ENCODE measurements at regions not wholly inside any gene's neighbourhood (a gene's known extent, or its start where the extent isn't known, plus 50 kb on each side); places are given as distances from the start of the nearest gene placed in this dataset.

DNA sequence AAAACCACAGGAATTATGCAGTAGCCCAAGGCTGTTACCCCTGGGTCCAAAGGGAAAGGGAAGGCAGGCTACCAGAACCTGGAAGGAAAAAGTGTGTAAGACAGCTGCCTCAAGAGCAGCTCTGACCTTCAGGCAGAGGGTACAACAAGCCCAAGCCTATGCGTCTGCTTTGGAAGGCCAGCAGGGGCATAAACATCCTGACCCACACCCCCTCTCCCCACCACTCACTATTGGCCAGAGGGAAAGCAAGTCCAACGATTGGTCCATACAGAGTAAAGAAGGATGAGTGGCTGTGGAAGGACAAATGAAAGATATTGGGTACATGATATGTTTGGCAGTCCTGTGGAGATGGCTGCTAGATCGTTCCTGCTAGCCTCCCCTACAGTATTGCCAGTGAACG lies 227.6 kb upstream of the HNRNPA3 start:
- DNase-seq = no peak
- H3K36me3 Mint-ChIP-seq (ENCODE audit: low read depth) = no peaks in the 10 kb centered on the region
- no peaks in the 10 kb centered on the region for H3K4me1 Mint-ChIP-seq
- no peak overlapping the region for H3K4me3 Mint-ChIP-seq
- peaks cover 11% of the 10 kb centered on the region for H3K27me3 Mint-ChIP-seq (ENCODE audit: low read depth, poor library complexity)
- H3K9me3 Mint-ChIP-seq = no peaks in the 10 kb centered on the region
- no peak for TF ChIP-seq CTCF (IDR thresholded peaks at IDR 0.05)
- no peak overlapping the region for H3K27ac Mint-ChIP-seq

- H3K9me3 Mint-ChIP-seq = no peaks in the 10 kb centered on the region
- DNase-seq = no peak
- H3K36me3 Mint-ChIP-seq (ENCODE audit: low read depth) = no peaks in the 10 kb centered on the region
- H3K27ac Mint-ChIP-seq = no peak overlapping the region
- peaks cover 11% of the 10 kb centered on the region for H3K27me3 Mint-ChIP-seq (ENCODE audit: low read depth, poor library complexity)
- no peak for TF ChIP-seq CTCF (IDR thresholded peaks at IDR 0.05)
- no peaks in the 10 kb centered on the region for H3K4me1 Mint-ChIP-seq
- no peak overlapping the region for H3K4me3 Mint-ChIP-seq
These were observed 226.7 kb upstream of the HNRNPA3 start for GRCh38 chr2:176985871-176986270.

GRCh38 chr2:176986487-176986886 lies 226.1 kb upstream of the HNRNPA3 start:
- no peak for TF ChIP-seq CTCF (IDR thresholded peaks at IDR 0.05)
- H3K9me3 Mint-ChIP-seq = no peaks in the 10 kb centered on the region
- DNase-seq = no peak
- no peak overlapping the region for H3K27ac Mint-ChIP-seq
- peaks cover 11% of the 10 kb centered on the region for H3K27me3 Mint-ChIP-seq (ENCODE audit: low read depth, poor library complexity)
- H3K4me1 Mint-ChIP-seq = no peaks in the 10 kb centered on the region
- H3K36me3 Mint-ChIP-seq (ENCODE audit: low read depth) = no peaks in the 10 kb centered on the region
- H3K4me3 Mint-ChIP-seq = no peak overlapping the region

GRCh38 chr2:176991411-176991810 lies 221.2 kb upstream of the HNRNPA3 start:
- Mint-ChIP-seq H3K4me3 (no peak overlapping the region), H3K4me1 (peaks cover 7% of the 10 kb centered on the region), H3K27ac (no peak overlapping the region), H3K27me3 (ENCODE audit: low read depth, poor library complexity) (peaks cover 11% of the 10 kb centered on the region), H3K36me3 (ENCODE audit: low read depth) (no peaks in the 10 kb centered on the region), H3K9me3 (no peaks in the 10 kb centered on the region)
- no peak for TF ChIP-seq CTCF (IDR thresholded peaks at IDR 0.05)
- DNase-seq = no peak

- Mint-ChIP-seq H3K27ac (no peak overlapping the region), H3K36me3 (ENCODE audit: low read depth) (no peaks in the 10 kb centered on the region), H3K9me3 (no peaks in the 10 kb centered on the region), H3K4me1 (peaks cover 7% of the 10 kb centered on the region), H3K4me3 (no peak overlapping the region), H3K27me3 (ENCODE audit: low read depth, poor library complexity) (peaks cover 6% of the 10 kb centered on the region)
- no peak for TF ChIP-seq CTCF (IDR thresholded peaks at IDR 0.05)
- no peak for DNase-seq
These were observed 215.4 kb upstream of the HNRNPA3 start for GRCh38 chr2:176997074-176997791.

- H3K9me3 Mint-ChIP-seq = no peaks in the 10 kb centered on the region
- no peaks in the 10 kb centered on the region for H3K36me3 Mint-ChIP-seq (ENCODE audit: low read depth)
- no peak for DNase-seq
- no peak overlapping the region for H3K27ac Mint-ChIP-seq
- H3K27me3 Mint-ChIP-seq (ENCODE audit: low read depth, poor library complexity) = peaks cover 6% of the 10 kb centered on the region
- peaks cover 7% of the 10 kb centered on the region for H3K4me1 Mint-ChIP-seq
- TF ChIP-seq CTCF (IDR thresholded peaks at IDR 0.05) = no peak
- H3K4me3 Mint-ChIP-seq = no peak overlapping the region
These were observed 214.8 kb upstream of the HNRNPA3 start for GRCh38 chr2:176997792-176998169.
